Cardiac muscle cell (in vitro differentiated cells and primary cell): ENCODE measurements at regions not wholly inside any gene's neighbourhood (a gene's known extent, or its start where the extent isn't known, plus 50 kb on each side); places are given as distances from the start of the nearest gene placed in this dataset.
"Not testable (repeated sequence)": the region's sequence is repeated elsewhere in the genome, so short reads cannot be mapped to it uniquely, and the experiment has no call there.

Experiments
- DNase-seq, 2 donors: peaks; one replicate each; pipeline versions ENCODE4 v3.0.0 to v3.0.0-alpha.2; 2010 to 2017; ENCODE audit warnings: low read depth in 1 of 2, low spot score in 1 of 2
- H3K27ac ChIP-seq: fragments of 200-600 bp; sonication (generic); 2 replicates; pipeline ENCODE4 v1.5.1; 2016
- H3K27me3 ChIP-seq: fragments of 200-600 bp; sonication (generic); 2 replicates; pipeline ENCODE4 v1.6.0; 2016; ENCODE audit warnings: control low read depth
- H3K36me3 ChIP-seq: fragments of 200-600 bp; sonication (generic); 2 replicates; pipeline ENCODE4 v1.5.1; 2016; ENCODE audit warnings: control low read depth
- H3K4me1 ChIP-seq: fragments of 200-600 bp; sonication (generic); 2 replicates; pipeline ENCODE4 v1.8.1; 2017; ENCODE audit warnings: low read depth, mild to moderate bottlenecking, mixed run types
- H3K4me3 ChIP-seq: fragments of 200-600 bp; sonication (generic); 2 replicates; pipeline ENCODE4 v1.5.1; 2016; ENCODE audit warnings: mild to moderate bottlenecking
- H3K9me3 ChIP-seq: fragments of 200-600 bp; sonication (generic); 2 replicates; pipeline ENCODE4 v1.5.1; 2017; ENCODE audit warnings: low read depth, mild to moderate bottlenecking, control low read depth

DNA sequence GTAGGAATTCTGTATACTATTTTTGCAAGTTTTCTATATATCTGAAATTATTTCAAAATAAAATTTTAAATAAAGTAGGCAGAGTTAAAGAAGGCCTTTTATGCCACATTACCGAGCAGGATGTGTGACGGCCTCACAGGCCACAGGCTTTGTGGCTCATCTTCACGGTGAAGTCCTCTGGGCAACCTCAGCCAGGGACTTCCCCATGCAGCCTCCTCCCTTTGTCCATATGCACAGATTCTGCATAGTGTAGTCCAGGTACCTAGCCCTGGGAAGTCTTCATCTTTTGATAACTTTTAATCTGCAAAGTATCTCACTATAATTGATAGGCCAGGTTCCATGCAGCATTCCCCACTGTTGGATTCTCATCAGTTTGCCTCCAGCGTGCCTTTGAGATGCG lies 62.8 kb downstream of the ARHGAP11B start:
- H3K4me1 ChIP-seq, H3K4me3 ChIP-seq, H3K9me3 ChIP-seq, DNase-seq, H3K27ac ChIP-seq, H3K27me3 ChIP-seq, H3K36me3 ChIP-seq: not testable (repeated sequence)

GRCh38 chr15:30690153-30690552 lies 64.2 kb downstream of the ARHGAP11B start:
- not testable (repeated sequence) for H3K4me1 ChIP-seq

GRCh38 chr15:30695811-30696210 lies 69.9 kb downstream of the ARHGAP11B start:
- not testable (repeated sequence) for H3K27me3 ChIP-seq, H3K9me3 ChIP-seq, H3K4me1 ChIP-seq, DNase-seq, H3K36me3 ChIP-seq, H3K27ac ChIP-seq, H3K4me3 ChIP-seq

More at GRCh38 chr15:30690153-30690552, 64.2 kb downstream of the ARHGAP11B start:
- not testable (repeated sequence) for H3K9me3 ChIP-seq, DNase-seq, H3K4me3 ChIP-seq, H3K27ac ChIP-seq, H3K27me3 ChIP-seq, H3K36me3 ChIP-seq

DNA sequence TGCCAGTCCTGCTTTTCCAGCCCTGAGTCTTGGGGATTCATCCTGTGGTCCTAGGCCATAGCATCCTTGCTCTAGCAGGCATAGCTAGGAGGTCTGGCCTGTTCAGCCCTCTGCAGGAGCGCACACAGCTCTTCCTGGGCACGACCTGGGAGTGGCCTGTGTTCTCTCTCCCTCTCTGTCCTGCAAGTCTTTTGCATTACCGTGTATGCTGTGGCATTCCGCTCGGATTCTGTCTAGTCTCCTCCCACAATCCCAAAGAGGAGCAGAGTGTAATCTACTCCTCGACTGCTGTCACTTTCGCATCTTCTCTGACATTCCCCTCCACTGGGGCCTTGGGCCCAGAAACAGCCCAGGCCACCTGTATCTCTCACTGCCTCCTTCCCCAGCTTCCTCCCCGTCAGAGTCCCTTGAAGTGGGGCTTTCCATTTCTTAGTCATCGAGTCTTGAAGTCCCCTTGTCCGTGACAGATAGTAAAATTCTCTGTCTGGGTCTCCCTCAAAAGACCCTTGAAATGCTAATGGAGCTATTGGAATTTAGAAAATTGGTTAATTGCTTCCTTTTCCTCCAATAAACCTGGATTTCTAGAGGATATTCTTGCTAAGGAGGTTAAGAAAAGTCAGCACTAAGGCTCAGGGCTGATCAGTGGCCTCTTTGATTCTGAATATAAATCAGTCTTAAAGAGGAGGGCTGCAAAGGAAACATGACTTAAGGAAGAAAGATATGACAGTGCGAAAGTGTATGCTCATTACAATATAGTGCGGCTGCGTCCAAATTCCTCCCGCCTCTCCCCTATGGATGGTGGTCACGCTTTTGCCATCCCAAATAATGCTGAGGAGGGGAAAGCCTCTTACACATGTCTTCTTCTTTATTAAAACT lies 70.7 kb downstream of the ARHGAP11B start:
- DNase-seq, H3K36me3 ChIP-seq, H3K4me3 ChIP-seq, H3K27ac ChIP-seq, H3K4me1 ChIP-seq, H3K27me3 ChIP-seq, H3K9me3 ChIP-seq: not testable (repeated sequence)

DNA sequence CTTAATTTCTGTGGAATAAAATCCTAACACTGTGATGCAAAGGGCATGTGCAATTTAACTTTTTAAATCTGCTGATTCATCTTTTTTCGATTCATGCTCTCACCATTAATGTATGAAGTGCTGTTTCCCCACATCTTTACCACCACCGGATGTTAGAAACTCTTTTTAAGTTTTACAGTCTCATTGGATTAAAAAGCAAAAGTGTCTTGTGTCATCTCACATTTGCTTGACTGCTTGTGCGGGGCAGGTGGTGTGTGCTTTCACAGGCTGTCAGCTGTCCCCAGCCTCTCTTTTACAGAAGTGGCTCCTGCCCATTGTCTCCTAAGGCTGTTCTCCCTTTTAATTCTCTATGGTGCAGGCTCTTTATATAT lies 71.4 kb downstream of the ARHGAP11B start:
- H3K4me1 ChIP-seq, DNase-seq, H3K27me3 ChIP-seq, H3K27ac ChIP-seq, H3K36me3 ChIP-seq, H3K4me3 ChIP-seq, H3K9me3 ChIP-seq: not testable (repeated sequence)

GRCh38 chr15:30700006-30700597 lies 74.2 kb downstream of the ARHGAP11B start:
- not testable (repeated sequence) for H3K27me3 ChIP-seq, DNase-seq, H3K4me1 ChIP-seq, H3K4me3 ChIP-seq, H3K9me3 ChIP-seq, H3K27ac ChIP-seq, H3K36me3 ChIP-seq

- not testable (repeated sequence) for H3K36me3 ChIP-seq, H3K27me3 ChIP-seq, H3K4me3 ChIP-seq, H3K4me1 ChIP-seq, H3K27ac ChIP-seq, DNase-seq, H3K9me3 ChIP-seq
Observed at GRCh38 chr15:30707976-30708685, 82.2 kb downstream of the ARHGAP11B start.

DNA sequence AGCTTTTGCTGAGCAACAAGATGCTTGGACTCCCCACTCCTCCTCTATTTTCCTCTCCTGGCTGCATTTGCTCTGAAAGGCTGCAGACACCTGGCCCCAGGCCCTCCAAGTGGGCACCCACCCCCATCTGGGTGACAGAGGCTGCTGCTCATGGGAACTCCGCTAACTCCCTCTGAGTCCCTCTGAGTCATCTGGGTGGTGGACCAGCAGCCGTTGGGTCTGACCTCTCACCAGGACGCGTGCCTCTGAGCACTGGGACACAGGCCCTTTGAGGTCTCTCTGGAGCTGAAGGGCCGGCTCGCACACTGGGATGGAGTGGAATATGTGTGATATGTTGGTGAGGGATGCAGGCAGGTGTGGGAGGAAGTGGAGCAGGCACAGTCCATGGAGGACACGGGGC lies 82.9 kb downstream of the ARHGAP11B start:
- H3K4me3 ChIP-seq, H3K36me3 ChIP-seq, DNase-seq, H3K27me3 ChIP-seq, H3K9me3 ChIP-seq, H3K4me1 ChIP-seq, H3K27ac ChIP-seq: not testable (repeated sequence)

DNA sequence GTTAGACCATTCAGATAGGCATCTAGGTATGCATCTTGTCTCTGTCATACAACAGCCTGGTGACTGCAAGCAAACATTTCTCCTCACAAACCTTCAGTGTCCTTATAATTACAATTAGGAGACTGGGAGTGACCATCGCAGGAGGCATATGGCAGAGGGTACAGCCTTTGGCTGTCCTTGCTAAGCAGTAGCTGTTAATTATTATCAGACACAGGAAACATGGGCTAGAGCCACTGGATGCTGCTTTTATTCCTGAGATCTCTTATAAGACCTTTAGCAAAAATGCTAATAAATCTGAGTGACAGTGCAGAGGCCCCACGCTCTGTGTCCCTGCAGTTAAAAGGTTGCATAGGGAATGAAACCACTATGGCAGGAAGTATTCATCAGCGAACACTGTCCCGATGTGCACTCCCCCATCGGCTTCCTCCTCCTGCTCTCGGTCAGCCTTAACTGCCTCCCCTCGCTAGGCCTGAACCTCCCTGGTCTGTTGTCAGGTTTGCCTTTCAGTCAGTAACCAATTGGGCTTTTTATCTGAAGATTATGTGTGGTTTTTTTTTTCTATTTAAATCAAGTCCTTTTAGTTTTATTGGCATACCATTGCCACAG lies 92.2 kb downstream of the ARHGAP11B start:
- not testable (repeated sequence) for DNase-seq, H3K36me3 ChIP-seq, H3K27me3 ChIP-seq, H3K27ac ChIP-seq, H3K9me3 ChIP-seq, H3K4me3 ChIP-seq, H3K4me1 ChIP-seq

DNA sequence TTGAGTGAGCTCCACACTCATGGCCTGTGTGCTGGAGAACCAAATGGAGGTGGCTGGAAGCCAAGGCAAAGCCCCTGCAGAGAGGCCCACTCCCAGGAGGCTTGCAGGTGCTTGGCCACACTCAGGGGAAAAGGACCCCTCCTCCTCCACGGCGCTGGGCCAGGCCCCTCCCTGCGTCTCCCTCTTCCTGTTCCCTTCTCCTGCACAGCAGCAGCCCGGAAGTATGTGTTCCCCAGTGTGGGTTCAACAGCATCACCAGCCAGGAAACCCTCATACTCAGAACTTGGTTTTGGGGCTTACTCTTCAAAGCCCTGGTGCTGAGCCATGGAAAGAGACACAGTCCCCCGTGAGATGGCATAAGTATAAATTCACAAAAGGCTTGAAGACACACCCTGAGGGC lies 93.4 kb downstream of the ARHGAP11B start:
- H3K4me3 ChIP-seq, H3K36me3 ChIP-seq, H3K27ac ChIP-seq, H3K27me3 ChIP-seq, H3K4me1 ChIP-seq, H3K9me3 ChIP-seq, DNase-seq: not testable (repeated sequence)

DNA sequence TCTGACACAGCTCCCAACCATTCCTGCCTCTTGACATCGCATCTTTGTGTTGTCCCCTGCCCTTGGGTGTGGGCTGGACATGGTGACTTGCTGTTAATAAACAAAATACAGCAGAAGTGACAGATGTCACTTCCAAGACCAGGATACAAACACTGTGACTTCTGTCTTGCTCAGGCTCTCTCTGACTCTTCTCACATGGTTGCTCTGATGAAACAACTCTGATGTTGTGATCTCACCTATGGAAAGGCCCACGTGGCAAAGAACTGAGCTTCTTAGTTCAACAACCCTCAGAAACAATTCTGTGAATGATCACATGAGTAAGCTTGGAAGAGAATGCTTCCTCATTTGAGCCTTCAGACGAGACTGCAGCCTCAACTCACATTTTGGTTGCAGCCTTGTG lies 94.9 kb downstream of the ARHGAP11B start:
- H3K9me3 ChIP-seq: not testable (repeated sequence)

GRCh38 chr15:30721529-30721928 lies 95.6 kb downstream of the ARHGAP11B start:
- H3K4me3 ChIP-seq, H3K36me3 ChIP-seq, H3K4me1 ChIP-seq, H3K9me3 ChIP-seq, DNase-seq, H3K27me3 ChIP-seq, H3K27ac ChIP-seq: not testable (repeated sequence)

More for the DNA sequence above, 94.9 kb downstream of the ARHGAP11B start:
- DNase-seq, H3K4me3 ChIP-seq, H3K36me3 ChIP-seq, H3K27ac ChIP-seq, H3K27me3 ChIP-seq, H3K4me1 ChIP-seq: not testable (repeated sequence)

DNA sequence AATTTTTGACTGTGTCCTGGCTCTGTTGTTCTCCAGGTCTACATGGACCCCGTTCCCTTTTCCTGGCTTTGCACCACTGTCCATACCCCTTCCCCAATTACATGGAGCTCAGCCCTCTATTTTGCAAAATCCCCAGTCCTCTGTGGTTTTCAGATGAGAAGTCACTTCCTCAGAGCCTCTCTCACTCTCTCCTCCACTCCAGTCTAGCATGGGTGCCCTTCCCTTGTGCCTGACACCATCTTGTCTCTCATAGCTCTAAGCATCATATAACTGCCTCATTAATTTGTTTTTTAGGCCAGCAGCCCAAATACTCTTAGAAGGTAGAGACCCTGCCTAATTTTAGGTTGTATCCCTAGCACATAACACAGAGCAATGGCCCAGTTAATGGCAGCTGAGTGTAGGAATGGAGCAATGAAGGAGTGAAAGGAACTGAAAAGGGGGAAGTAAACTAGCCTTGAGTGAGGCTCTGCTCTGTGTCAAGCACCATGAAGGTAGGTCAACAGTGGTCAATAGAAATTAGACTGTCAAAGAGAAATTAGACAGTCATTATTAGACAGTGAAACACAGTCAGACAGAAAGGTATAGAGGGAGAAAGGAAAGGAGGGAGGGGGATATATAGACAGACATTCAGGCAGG lies 97.7 kb downstream of the ARHGAP11B start:
- not testable (repeated sequence) for H3K36me3 ChIP-seq, DNase-seq, H3K9me3 ChIP-seq, H3K4me3 ChIP-seq, H3K27me3 ChIP-seq, H3K27ac ChIP-seq, H3K4me1 ChIP-seq
